ENCODE measurements at regions not wholly inside any gene's neighbourhood (a gene's known extent, or its start where the extent isn't known, plus 50 kb on each side); places are given as distances from the start of the nearest gene placed in this dataset.

DNA sequence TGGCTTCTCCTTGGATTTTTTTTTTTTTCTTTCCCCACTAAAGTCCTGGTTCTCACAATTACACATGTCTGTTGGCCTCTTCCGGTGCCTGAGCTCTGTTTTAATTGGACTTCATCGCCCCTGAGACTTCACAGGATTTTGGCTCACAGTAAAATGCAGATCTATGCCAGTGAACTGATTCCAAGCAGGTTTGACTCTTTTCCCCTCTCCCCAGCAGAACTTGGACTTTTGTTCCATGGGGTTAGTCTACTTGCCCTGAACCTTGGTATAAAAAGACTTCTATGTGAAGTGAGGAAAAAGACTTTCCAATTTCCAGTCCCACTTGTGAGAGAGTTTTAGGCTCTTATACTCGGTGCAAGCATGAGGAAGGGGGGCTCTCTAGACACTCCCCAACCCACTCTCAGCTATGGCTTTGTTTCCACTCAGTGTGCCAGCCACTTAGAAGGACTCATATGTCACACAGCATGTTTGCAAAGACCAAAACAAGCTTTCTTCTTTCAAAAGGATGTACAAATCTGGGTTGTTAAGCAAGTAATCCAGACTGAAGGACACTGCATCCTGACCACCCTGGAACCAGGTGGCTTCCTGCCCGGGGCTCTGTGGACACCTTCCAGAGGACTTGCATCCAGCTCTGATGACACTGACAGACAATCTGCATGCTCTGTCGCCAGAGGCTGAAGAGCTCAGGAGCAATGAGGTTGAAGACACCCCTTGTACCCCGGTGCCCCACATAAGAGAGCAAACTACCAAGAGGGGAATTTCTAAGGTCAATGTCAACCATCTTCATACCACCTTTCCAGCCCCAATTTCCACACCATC is 221.9 kb upstream of the EGLN3 start:
- DNase-seq (ENCODE audit: low read depth, low spot score), result no peak
- H3K27me3 ChIP-seq (ENCODE audit: insufficient read depth, insufficient read length), result no peaks in the 10 kb centered on the region

DNA sequence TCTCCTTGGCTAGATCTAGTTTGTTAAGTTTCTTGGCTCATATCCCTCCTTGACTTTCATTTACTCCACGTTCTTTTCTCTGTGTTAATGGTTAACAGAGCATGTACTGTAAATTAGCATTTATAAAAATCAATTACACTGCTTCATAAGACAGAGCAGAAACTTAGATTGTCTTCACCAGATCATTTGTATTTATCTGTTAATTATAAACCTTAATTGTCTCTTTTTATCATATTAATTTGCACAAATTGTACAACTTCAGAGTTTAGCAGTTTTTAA is 221.2 kb upstream of the EGLN3 start:
- H3K9me3 ChIP-seq (ENCODE audit: insufficient read depth, low read length), result no peaks in the 10 kb centered on the region
- TF ChIP-seq YY1 (IDR thresholded peaks at IDR 0.05; ENCODE audit: insufficient read depth, insufficient read length) (no peak), SUZ12 (IDR thresholded peaks at IDR 0.05; ENCODE audit: extremely low read depth, insufficient read depth, insufficient read length) (no peak), ZNF274 (IDR thresholded peaks at IDR 0.05; ENCODE audit: low read depth, low read length) (no peak)
- DNase-seq (ENCODE audit: low read depth, low spot score), result no peak
- H3K27me3 ChIP-seq (ENCODE audit: insufficient read depth, insufficient read length), result no peaks in the 10 kb centered on the region
- no peaks in the 10 kb centered on the region for H3K36me3 ChIP-seq (ENCODE audit: insufficient read depth, insufficient read length, low read length)
- no peak overlapping the region for H3K9ac ChIP-seq (ENCODE audit: insufficient read length, low read depth)
- no peak overlapping the region for H3K4me3 ChIP-seq (ENCODE audit: insufficient read length, low read depth)
- H3K4me1 ChIP-seq (ENCODE audit: insufficient read depth, insufficient read length), result no peaks in the 10 kb centered on the region

More for the DNA sequence above, 221.9 kb upstream of the EGLN3 start:
- no peak for TF ChIP-seq SUZ12 (IDR thresholded peaks at IDR 0.05; ENCODE audit: extremely low read depth, insufficient read depth, insufficient read length)
- TF ChIP-seq ZNF274 (IDR thresholded peaks at IDR 0.05; ENCODE audit: low read depth, low read length), result no peak
- no peak for TF ChIP-seq YY1 (IDR thresholded peaks at IDR 0.05; ENCODE audit: insufficient read depth, insufficient read length)
- Histone ChIP-seq H3K9ac (ENCODE audit: insufficient read length, low read depth) (no peak overlapping the region), H3K4me3 (ENCODE audit: insufficient read length, low read depth) (no peak overlapping the region), H3K36me3 (ENCODE audit: insufficient read depth, insufficient read length, low read length) (no peaks in the 10 kb centered on the region), H3K9me3 (ENCODE audit: insufficient read depth, low read length) (no peaks in the 10 kb centered on the region), H3K4me1 (ENCODE audit: insufficient read depth, insufficient read length) (no peaks in the 10 kb centered on the region)

DNA sequence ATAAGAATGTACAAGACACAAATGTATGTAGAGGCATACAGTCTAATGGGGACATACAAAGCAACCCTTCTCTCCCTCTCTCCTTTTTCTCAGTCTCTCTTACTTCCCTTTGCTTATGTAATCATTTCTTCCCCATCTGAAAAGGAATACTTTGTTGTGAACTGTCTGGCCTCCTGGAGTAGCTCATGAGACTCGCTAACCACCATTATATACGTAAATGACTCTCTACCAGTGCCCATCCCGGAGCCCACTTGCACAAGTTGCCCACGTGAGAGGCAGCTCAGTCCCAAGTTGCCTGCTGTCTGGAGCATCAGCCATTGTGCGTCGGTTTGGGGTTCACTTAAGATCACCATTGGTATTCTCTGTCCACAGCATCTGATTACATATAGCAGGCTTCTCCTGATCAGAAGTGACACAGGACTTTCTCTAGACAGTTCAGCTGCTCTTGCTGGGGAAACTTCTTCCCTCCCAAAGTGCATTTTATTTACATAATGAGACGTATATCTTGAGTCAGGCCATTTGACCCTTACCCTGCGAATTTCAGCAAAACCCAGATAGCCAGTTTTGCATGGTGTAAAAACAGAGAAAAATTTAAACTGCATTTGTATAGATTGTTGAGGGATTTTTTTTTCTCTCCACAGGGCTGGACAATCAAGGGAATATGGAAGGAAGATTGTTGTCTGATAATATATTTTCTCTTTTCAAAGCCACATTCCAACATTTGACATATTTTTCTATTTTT is 220.7 kb upstream of the EGLN3 start:
- TF ChIP-seq SUZ12 (IDR thresholded peaks at IDR 0.05; ENCODE audit: extremely low read depth, insufficient read depth, insufficient read length), result no peak
- TF ChIP-seq YY1 (IDR thresholded peaks at IDR 0.05; ENCODE audit: insufficient read depth, insufficient read length), result no peak
- no peak for TF ChIP-seq ZNF274 (IDR thresholded peaks at IDR 0.05; ENCODE audit: low read depth, low read length)
- no peak for DNase-seq (ENCODE audit: low read depth, low spot score)
- no peaks in the 10 kb centered on the region for H3K27me3 ChIP-seq (ENCODE audit: insufficient read depth, insufficient read length)

DNA sequence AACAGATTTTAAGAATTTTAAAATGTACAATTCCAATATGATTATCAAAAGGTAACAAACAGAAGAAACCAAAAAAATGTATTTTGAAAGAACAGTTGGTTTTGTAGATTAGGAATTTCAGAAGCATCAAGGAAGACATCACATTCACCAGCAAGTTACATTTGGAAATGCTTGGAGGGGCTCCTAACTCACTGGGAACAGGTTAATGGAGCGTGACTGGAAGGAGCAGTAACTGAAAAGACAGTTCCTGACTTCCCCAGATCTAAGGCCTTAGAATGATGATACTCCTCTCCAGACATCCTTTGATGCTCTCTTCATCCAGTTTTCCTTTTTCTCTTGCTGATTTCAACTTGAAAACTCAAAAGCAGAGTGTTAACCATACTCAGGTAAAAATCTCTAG is 220.0 kb upstream of the EGLN3 start:
- Histone ChIP-seq H3K4me3 (ENCODE audit: insufficient read length, low read depth) (no peak overlapping the region), H3K4me1 (ENCODE audit: insufficient read depth, insufficient read length) (no peaks in the 10 kb centered on the region), H3K9ac (ENCODE audit: insufficient read length, low read depth) (no peak overlapping the region), H3K27me3 (ENCODE audit: insufficient read depth, insufficient read length) (no peaks in the 10 kb centered on the region), H3K36me3 (ENCODE audit: insufficient read depth, insufficient read length, low read length) (no peaks in the 10 kb centered on the region), H3K9me3 (ENCODE audit: insufficient read depth, low read length) (no peaks in the 10 kb centered on the region)
- no peak for DNase-seq (ENCODE audit: low read depth, low spot score)
- TF ChIP-seq SUZ12 (IDR thresholded peaks at IDR 0.05; ENCODE audit: extremely low read depth, insufficient read depth, insufficient read length) (no peak), ZNF274 (IDR thresholded peaks at IDR 0.05; ENCODE audit: low read depth, low read length) (no peak), YY1 (IDR thresholded peaks at IDR 0.05; ENCODE audit: insufficient read depth, insufficient read length) (no peak)

More for the DNA sequence above, 220.7 kb upstream of the EGLN3 start:
- Histone ChIP-seq H3K4me1 (ENCODE audit: insufficient read depth, insufficient read length) (no peaks in the 10 kb centered on the region), H3K4me3 (ENCODE audit: insufficient read length, low read depth) (no peak overlapping the region), H3K36me3 (ENCODE audit: insufficient read depth, insufficient read length, low read length) (no peaks in the 10 kb centered on the region), H3K9ac (ENCODE audit: insufficient read length, low read depth) (no peak overlapping the region), H3K9me3 (ENCODE audit: insufficient read depth, low read length) (no peaks in the 10 kb centered on the region)

DNA sequence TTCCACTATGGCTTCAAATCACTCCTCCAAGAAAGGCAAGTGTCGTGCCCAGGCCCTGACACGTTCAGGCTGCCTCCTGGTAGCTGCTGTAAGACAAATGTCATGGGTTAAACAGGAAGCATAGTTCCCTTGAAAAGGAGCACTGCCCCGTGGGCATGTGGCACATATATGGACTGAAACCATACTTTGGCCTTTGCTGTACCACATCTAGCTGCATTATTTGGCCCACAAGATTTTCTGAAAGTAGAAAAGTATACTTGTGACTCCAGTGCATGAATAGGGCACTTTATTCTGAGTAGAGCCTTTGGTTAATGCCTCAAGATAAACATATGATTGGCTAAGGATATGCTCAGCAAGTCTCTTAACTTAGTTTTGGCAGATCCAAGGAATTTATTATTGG is 218.7 kb upstream of the EGLN3 start:
- DNase-seq (ENCODE audit: low read depth, low spot score), result no peak
- no peaks in the 10 kb centered on the region for H3K27me3 ChIP-seq (ENCODE audit: insufficient read depth, insufficient read length)
- TF ChIP-seq ZNF274 (IDR thresholded peaks at IDR 0.05; ENCODE audit: low read depth, low read length), result no peak
- no peak for TF ChIP-seq YY1 (IDR thresholded peaks at IDR 0.05; ENCODE audit: insufficient read depth, insufficient read length)
- no peak for TF ChIP-seq SUZ12 (IDR thresholded peaks at IDR 0.05; ENCODE audit: extremely low read depth, insufficient read depth, insufficient read length)

DNA sequence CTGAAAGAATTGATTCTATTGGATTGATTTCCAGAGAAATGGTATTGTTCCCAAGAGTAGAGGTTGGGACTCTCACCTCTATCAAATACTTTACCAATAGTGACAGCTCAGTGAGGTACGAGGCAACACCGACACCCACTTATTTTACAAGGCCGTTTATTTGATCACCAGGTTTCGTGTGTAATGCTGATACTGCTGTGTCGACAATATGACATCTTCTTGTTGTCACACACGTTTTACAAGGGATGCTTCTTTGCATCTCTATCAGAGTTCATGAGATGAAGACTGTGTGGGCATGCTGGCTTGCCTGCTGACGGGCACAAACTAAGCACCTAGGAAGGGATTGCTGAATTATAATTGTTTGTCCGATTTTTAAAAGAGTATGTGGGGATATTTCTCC is 217.8 kb upstream of the EGLN3 start:
- Histone ChIP-seq H3K9ac (ENCODE audit: insufficient read length, low read depth) (no peak overlapping the region), H3K27me3 (ENCODE audit: insufficient read depth, insufficient read length) (no peaks in the 10 kb centered on the region), H3K9me3 (ENCODE audit: insufficient read depth, low read length) (no peaks in the 10 kb centered on the region), H3K36me3 (ENCODE audit: insufficient read depth, insufficient read length, low read length) (no peaks in the 10 kb centered on the region), H3K4me3 (ENCODE audit: insufficient read length, low read depth) (no peak overlapping the region), H3K4me1 (ENCODE audit: insufficient read depth, insufficient read length) (no peaks in the 10 kb centered on the region)
- DNase-seq (ENCODE audit: low read depth, low spot score), result no peak
- TF ChIP-seq SUZ12 (IDR thresholded peaks at IDR 0.05; ENCODE audit: extremely low read depth, insufficient read depth, insufficient read length) (no peak), YY1 (IDR thresholded peaks at IDR 0.05; ENCODE audit: insufficient read depth, insufficient read length) (no peak), ZNF274 (IDR thresholded peaks at IDR 0.05; ENCODE audit: low read depth, low read length) (no peak)

More for the DNA sequence above, 218.7 kb upstream of the EGLN3 start:
- Histone ChIP-seq H3K9me3 (ENCODE audit: insufficient read depth, low read length) (no peaks in the 10 kb centered on the region), H3K4me3 (ENCODE audit: insufficient read length, low read depth) (no peak overlapping the region), H3K4me1 (ENCODE audit: insufficient read depth, insufficient read length) (no peaks in the 10 kb centered on the region), H3K9ac (ENCODE audit: insufficient read length, low read depth) (no peak overlapping the region), H3K36me3 (ENCODE audit: insufficient read depth, insufficient read length, low read length) (no peaks in the 10 kb centered on the region)

DNA sequence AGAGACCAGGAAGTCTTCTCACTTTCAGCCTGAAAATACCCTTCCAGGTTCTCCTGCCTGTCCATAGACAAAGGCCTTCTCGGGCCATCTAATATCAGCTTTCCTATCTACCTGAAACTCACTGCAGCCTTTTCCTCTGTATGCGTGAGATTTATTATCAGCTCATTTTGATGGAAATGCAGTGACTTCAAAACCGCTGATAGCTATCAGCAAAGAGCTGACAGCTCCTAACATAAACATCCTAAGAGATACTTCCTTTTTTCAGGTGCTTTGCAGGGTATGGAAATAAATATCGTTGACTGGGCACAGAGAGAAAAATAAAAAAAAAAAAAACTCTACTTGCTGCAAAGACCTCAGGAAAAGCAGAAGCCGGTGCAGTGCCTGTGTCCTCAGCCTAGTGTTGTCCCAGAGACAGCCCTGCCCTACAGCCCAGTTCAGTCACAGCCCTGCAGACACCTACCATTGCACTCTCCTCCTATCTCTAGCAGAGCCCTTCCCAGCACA is 215.0 kb upstream of the EGLN3 start:
- DNase-seq (ENCODE audit: low read depth, low spot score), result no peak
- Histone ChIP-seq H3K4me1 (ENCODE audit: insufficient read depth, insufficient read length) (no peaks in the 10 kb centered on the region), H3K9ac (ENCODE audit: insufficient read length, low read depth) (no peak overlapping the region), H3K4me3 (ENCODE audit: insufficient read length, low read depth) (no peak overlapping the region), H3K36me3 (ENCODE audit: insufficient read depth, insufficient read length, low read length) (no peaks in the 10 kb centered on the region), H3K27me3 (ENCODE audit: insufficient read depth, insufficient read length) (no peaks in the 10 kb centered on the region), H3K9me3 (ENCODE audit: insufficient read depth, low read length) (no peaks in the 10 kb centered on the region)
- TF ChIP-seq SUZ12 (IDR thresholded peaks at IDR 0.05; ENCODE audit: extremely low read depth, insufficient read depth, insufficient read length), result no peak
- no peak for TF ChIP-seq YY1 (IDR thresholded peaks at IDR 0.05; ENCODE audit: insufficient read depth, insufficient read length)
- no peak for TF ChIP-seq ZNF274 (IDR thresholded peaks at IDR 0.05; ENCODE audit: low read depth, low read length)

Measured in NT2/D1 (cell line).